NCI-H69 (cell line): ENCODE measurements at regions not wholly inside any gene's neighbourhood (a gene's known extent, or its start where the extent isn't known, plus 50 kb on each side); places are given as distances from the start of the nearest gene placed in this dataset.

Source experiments
- DNase-seq: peaks from one replicate; lab custom pipeline; 2025; lab: John Stamatoyannopoulos, UW

GRCh38 chr15:62886431-62887071 is 156.0 kb upstream of the TPM1 start:
- DNase-seq: peak; percentile 85

- peak; percentile 67 for DNase-seq
These were observed 155.4 kb upstream of the TPM1 start for GRCh38 chr15:62887113-62887570.

- DNase-seq: no peak
These were observed 153.9 kb upstream of the TPM1 start for GRCh38 chr15:62888623-62889022.

- no peak for DNase-seq
These were observed 153.3 kb upstream of the TPM1 start for GRCh38 chr15:62889141-62889661.

- DNase-seq: peak; percentile 27
These were observed 152.6 kb upstream of the TPM1 start for GRCh38 chr15:62889734-62890505.

GRCh38 chr15:62894322-62895085 is 148.0 kb upstream of the TPM1 start:
- DNase-seq: peak; percentile 36

- peak; percentile 77 for DNase-seq
These were observed 147.2 kb upstream of the TPM1 start for GRCh38 chr15:62895139-62895866.

- no peak for DNase-seq
These were observed 146.6 kb upstream of the TPM1 start for GRCh38 chr15:62895905-62896316.

GRCh38 chr15:62896380-62896866 is 146.1 kb upstream of the TPM1 start:
- no peak for DNase-seq

GRCh38 chr15:62896969-62897486 is 145.5 kb upstream of the TPM1 start:
- DNase-seq: peak; percentile 92

GRCh38 chr15:62897634-62898033 is 144.9 kb upstream of the TPM1 start:
- DNase-seq: no peak

- peak; percentile 23 for DNase-seq
These were observed 143.5 kb upstream of the TPM1 start for GRCh38 chr15:62899090-62899493.

- DNase-seq: no peak
These were observed 142.3 kb upstream of the TPM1 start for GRCh38 chr15:62900071-62900802.

- no peak for DNase-seq
These were observed 141.5 kb upstream of the TPM1 start for GRCh38 chr15:62901087-62901486.

- DNase-seq: peak; percentile 17
These were observed 140.5 kb upstream of the TPM1 start for GRCh38 chr15:62901909-62902546.

- DNase-seq: no peak
These were observed 139.7 kb upstream of the TPM1 start for GRCh38 chr15:62902821-62903220.

GRCh38 chr15:62903437-62903836 is 139.1 kb upstream of the TPM1 start:
- no peak for DNase-seq

- DNase-seq: peak; percentile 60
These were observed 138.3 kb upstream of the TPM1 start for GRCh38 chr15:62904041-62904910.

- DNase-seq: no peak
These were observed 135.9 kb upstream of the TPM1 start for GRCh38 chr15:62906627-62907026.
